ENCODE measurements at regions not wholly inside any gene's neighbourhood (a gene's known extent, or its start where the extent isn't known, plus 50 kb on each side); places are given as distances from the start of the nearest gene placed in this dataset.

- TF ChIP-seq CTCF (IDR thresholded peaks at IDR 0.05) = no peak
- TF ChIP-seq POLR2A (IDR thresholded peaks at IDR 0.05) = no peak
- no peak for TF ChIP-seq POLR2AphosphoS5 (IDR thresholded peaks at IDR 0.05)
Measured at GRCh38 chr2:37800176-37800858, 124.8 kb upstream of the RMDN2 start.
